CD4-positive, alpha-beta memory T cell (primary cell): ENCODE measurements at regions not wholly inside any gene's neighbourhood (a gene's known extent, or its start where the extent isn't known, plus 50 kb on each side); places are given as distances from the start of the nearest gene placed in this dataset.
"Not testable (repeated sequence)": the region's sequence is repeated elsewhere in the genome, so short reads cannot be mapped to it uniquely, and the experiment has no call there.

Experiments
- CTCF ChIA-PET: fragments of 350-600 bp; sonication (Branson Sonifier 250); formaldehyde crosslinking; loops from one replicate; lab custom pipeline; 2021; ENCODE audit warnings: inconsistent platforms; ENCODE audit not compliant: partially characterized antibody; lab: Charles Lee
- POLR2A ChIA-PET: fragments of 350-600 bp; sonication (Branson Sonifier 250); formaldehyde crosslinking; loops from one replicate; lab custom pipeline; 2021; ENCODE audit not compliant: partially characterized antibody; lab: Charles Lee
- DNase-seq, 5 donors: peaks; one replicate each; pipeline versions ENCODE4 v3.0.0 to v3.0.0-alpha.2; 2020 to 2022; ENCODE audit warnings: mixed read lengths in 1 of 5
- H3K27ac ChIP-seq: one replicate; pipeline ENCODE4 v1.7.0; 2013; ENCODE audit warnings: low read depth, low read length
- H3K27me3 ChIP-seq: 2 replicates; pipeline ENCODE4 v1.7.0; 2013; ENCODE audit warnings: mild to moderate bottlenecking, low read length, moderate library complexity; ENCODE audit not compliant: insufficient read depth
- H3K36me3 ChIP-seq: 2 replicates; pipeline ENCODE4 v1.7.0; 2013; ENCODE audit warnings: mild to moderate bottlenecking, low read length, moderate library complexity; ENCODE audit not compliant: insufficient read depth
- H3K4me1 ChIP-seq: 2 replicates; pipeline ENCODE4 v1.7.0; 2013; ENCODE audit warnings: mild to moderate bottlenecking, low read length, moderate library complexity; ENCODE audit not compliant: insufficient read depth
- H3K4me3 ChIP-seq, 2 donors: one replicate each; pipeline ENCODE4 v1.7.0; 2013; ENCODE audit warnings: low read length in 2 of 2, mild to moderate bottlenecking in 1 of 2
- H3K9me3 ChIP-seq, 2 donors: one replicate each; pipeline ENCODE4 v1.7.0; 2013; ENCODE audit warnings: low read length in 2 of 2, control low read depth in 1 of 2; ENCODE audit not compliant: control insufficient read depth in 1 of 2
- H3K27ac Mint-ChIP-seq, 7 donors: one replicate each; pipeline ENCODE4 v1.8.0; 2020 to 2021; ENCODE audit warnings: mixed read lengths in 7 of 7, mild to moderate bottlenecking in 6 of 7, inconsistent platforms in 3 of 7, moderate library complexity in 3 of 7
- H3K27me3 Mint-ChIP-seq, 2 donors: one replicate each; pipeline ENCODE4 v1.8.0; 2020 to 2021; ENCODE audit warnings: mixed read lengths in 2 of 2
- H3K36me3 Mint-ChIP-seq, 2 donors: one replicate each; pipeline ENCODE4 v1.8.0; 2020 to 2021; ENCODE audit warnings: mixed read lengths in 2 of 2, inconsistent platforms in 1 of 2, mild to moderate bottlenecking in 1 of 2
- H3K4me1 Mint-ChIP-seq, 4 donors: one replicate each; pipeline ENCODE4 v1.8.0; 2020 to 2021; ENCODE audit warnings: mixed read lengths in 4 of 4, mild to moderate bottlenecking in 1 of 4
- H3K4me3 Mint-ChIP-seq, 8 donors: one replicate each; pipeline ENCODE4 v1.8.0; 2020 to 2021; ENCODE audit warnings: mixed read lengths in 8 of 8, mild to moderate bottlenecking in 7 of 8, moderate library complexity in 6 of 8, inconsistent platforms in 3 of 8
- H3K9me3 Mint-ChIP-seq, 8 donors: one replicate each; pipeline ENCODE4 v1.8.0; 2020 to 2021; ENCODE audit warnings: mixed read lengths in 8 of 8, mild to moderate bottlenecking in 5 of 8, inconsistent platforms in 3 of 8, moderate library complexity in 1 of 8
- intact Hi-C: fragments of 100-400 bp; cut with micrococcal nuclease; formaldehyde crosslinking; loops from one replicate; pipeline ENCODE4 v1.15.1; 2023

DNA sequence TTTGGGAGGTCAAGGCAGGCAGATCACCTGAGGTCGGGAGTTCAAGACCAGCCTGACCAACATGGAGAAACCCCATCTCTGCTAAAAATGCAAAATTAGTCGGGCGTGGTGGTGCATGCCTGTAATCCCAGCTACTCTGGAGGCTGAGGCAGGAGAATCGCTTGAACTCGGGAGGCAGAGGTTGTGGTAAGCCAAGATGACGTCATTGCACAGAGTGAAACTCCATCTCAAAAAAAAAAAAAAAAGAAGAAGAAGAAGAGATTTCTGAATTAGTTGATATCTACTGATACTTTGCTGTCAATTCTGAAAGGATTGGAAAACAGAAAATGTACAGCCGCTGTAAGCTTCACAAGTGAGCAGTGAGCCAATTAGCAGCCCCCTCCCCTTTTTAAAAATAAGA lies 144.4 kb upstream of the RREB1 start:
- intact Hi-C loops, H3K4me1 Mint-ChIP-seq, H3K36me3 Mint-ChIP-seq, H3K9me3 Mint-ChIP-seq, DNase-seq, H3K27me3 ChIP-seq, POLR2A ChIA-PET, H3K4me3 Mint-ChIP-seq, H3K27me3 Mint-ChIP-seq, H3K36me3 ChIP-seq, H3K4me1 ChIP-seq, H3K4me3 ChIP-seq, H3K9me3 ChIP-seq, CTCF ChIA-PET, H3K27ac ChIP-seq, H3K27ac Mint-ChIP-seq: not testable (repeated sequence)

DNA sequence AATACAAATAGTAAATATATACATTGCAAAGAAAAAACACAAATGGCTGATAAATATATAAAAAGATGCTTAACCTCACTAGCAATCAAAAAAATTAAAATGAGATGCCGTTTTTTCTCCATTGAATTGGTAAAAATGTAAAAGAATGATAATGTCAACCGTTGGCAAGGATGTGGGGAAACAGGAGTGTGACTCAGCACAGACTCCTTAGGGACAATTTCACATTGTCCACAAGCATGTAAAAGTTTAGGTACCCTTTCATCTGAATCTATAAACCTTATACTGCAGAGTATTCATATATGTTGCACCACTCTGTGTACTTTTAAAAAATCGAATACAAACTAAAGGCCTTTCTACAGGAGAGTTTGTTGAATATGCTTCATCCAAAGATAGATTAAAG lies 143.1 kb upstream of the RREB1 start:
- ChIA-PET CTCF (interaction anchor here (1.1 kb wide), 1 partner anchor 279 kb away, joined by 4 read pairs; no protein-coding TSS in a partner anchor), POLR2A (no interaction called here)
- Mint-ChIP-seq H3K4me3 (no peak overlapping the region), H3K9me3 (peaks cover 0 to 4% (median 2%) of the 10 kb centered on the region in 8 donors), H3K27ac (no peak overlapping the region), H3K36me3 (no peaks in the 10 kb centered on the region), H3K4me1 (peaks cover 0 to 2% (median 0%) of the 10 kb centered on the region in 4 donors), H3K27me3 (peaks cover 3 to 4% of the 10 kb centered on the region in 2 donors)
- H3K36me3 ChIP-seq = no peaks in the 10 kb centered on the region
- no peaks in the 10 kb centered on the region for H3K27me3 ChIP-seq
- no peaks in the 10 kb centered on the region for H3K9me3 ChIP-seq
- no peak overlapping the region for H3K4me3 ChIP-seq
- H3K4me1 ChIP-seq = peaks cover 2% of the 10 kb centered on the region
- DNase-seq = no peak
- no peak overlapping the region for H3K27ac ChIP-seq
- intact Hi-C loops = no loop called here

DNA sequence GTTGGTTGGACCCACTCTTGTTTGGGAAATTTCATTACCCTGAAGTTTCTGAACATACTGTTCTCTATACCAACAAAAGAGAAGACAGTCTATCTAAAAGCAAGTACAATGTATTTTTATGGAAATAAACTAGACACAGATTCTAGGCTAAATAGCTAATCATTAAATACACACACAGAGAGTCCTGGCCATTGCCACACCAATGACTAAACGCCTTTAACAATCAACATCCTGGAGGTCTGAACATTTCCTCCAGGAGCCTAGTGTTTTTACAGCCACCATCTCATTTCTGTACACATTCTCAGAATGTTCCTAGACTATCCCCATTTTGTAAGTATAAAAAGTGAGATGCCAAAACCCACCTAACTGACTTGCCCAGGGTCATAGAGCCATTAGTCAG lies 141.6 kb upstream of the RREB1 start:
- ChIA-PET POLR2A (no interaction called here), CTCF (no interaction called here)
- Histone ChIP-seq H3K4me3 (no peak overlapping the region), H3K27me3 (no peaks in the 10 kb centered on the region), H3K9me3 (no peaks in the 10 kb centered on the region), H3K36me3 (no peaks in the 10 kb centered on the region), H3K27ac (no peak overlapping the region), H3K4me1 (no peaks in the 10 kb centered on the region)
- H3K27me3 Mint-ChIP-seq = peaks cover 3 to 4% of the 10 kb centered on the region in 2 donors
- H3K36me3 Mint-ChIP-seq = no peaks in the 10 kb centered on the region
- intact Hi-C loops = no loop called here
- DNase-seq = no peak
- no peak overlapping the region for H3K4me3 Mint-ChIP-seq
- no peaks in the 10 kb centered on the region for H3K9me3 Mint-ChIP-seq
- no peaks in the 10 kb centered on the region for H3K4me1 Mint-ChIP-seq
- no peak overlapping the region for H3K27ac Mint-ChIP-seq

- no peak overlapping the region for H3K4me3 Mint-ChIP-seq
- peaks cover 3 to 4% of the 10 kb centered on the region in 2 donors for H3K27me3 Mint-ChIP-seq
- no peaks in the 10 kb centered on the region for H3K36me3 ChIP-seq
- H3K4me3 ChIP-seq = no peak overlapping the region
- H3K4me1 Mint-ChIP-seq = no peaks in the 10 kb centered on the region
- intact Hi-C loops = no loop called here
- POLR2A ChIA-PET = no interaction called here
- CTCF ChIA-PET = no interaction called here
- no peak overlapping the region for H3K27ac ChIP-seq
- no peaks in the 10 kb centered on the region for H3K27me3 ChIP-seq
- no peaks in the 10 kb centered on the region for H3K9me3 ChIP-seq
- no peak overlapping the region for H3K27ac Mint-ChIP-seq
- no peak for DNase-seq
- no peaks in the 10 kb centered on the region for H3K4me1 ChIP-seq
- H3K9me3 Mint-ChIP-seq = no peaks in the 10 kb centered on the region
- H3K36me3 Mint-ChIP-seq = no peaks in the 10 kb centered on the region
Measured at GRCh38 chr6:6966569-6966968, 141.2 kb upstream of the RREB1 start.

GRCh38 chr6:6968357-6968730 lies 139.4 kb upstream of the RREB1 start:
- CTCF ChIA-PET = no interaction called here
- no peak overlapping the region for H3K27ac Mint-ChIP-seq

DNA sequence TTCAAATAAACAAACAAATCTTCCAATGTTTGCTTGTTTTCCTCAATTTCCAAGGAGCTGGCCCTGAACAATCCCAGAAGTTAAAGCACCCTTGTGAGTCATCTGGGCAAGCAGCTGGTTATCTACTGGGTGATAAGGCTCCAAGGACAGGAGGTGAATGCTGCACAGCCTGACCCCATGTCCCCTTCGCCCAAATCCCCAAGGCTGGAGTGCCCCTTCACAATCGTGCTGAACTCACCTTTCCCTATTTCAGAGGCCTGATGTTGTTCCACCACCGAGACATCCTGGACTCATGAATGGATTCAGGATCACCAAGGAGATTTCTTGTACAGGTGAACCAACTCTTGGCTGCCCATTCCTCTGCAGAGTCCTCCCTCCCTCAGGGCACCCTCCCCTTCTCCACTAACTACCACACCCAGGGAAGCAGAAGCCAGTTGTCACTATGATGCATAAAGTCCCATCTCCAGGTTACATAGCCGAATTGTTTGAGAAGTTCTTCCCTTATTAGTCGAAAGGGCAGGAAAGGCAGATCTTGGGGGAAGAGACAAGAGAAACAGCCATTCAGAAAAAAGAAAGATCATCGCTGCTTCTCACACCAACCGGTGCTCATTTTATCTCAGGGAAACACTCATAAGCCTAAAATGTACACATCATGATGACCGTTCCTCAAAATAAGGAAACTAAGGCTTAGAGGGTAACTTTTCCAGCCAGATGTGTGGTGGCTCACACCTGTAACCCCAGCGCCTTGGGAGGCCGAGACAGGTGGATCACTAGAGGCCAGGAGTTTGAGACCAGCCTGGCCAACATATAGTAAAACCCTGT lies 138.8 kb upstream of the RREB1 start:
- Mint-ChIP-seq H3K27me3 (peaks cover 0 to 4% of the 10 kb centered on the region in 2 donors), H3K9me3 (no peaks in the 10 kb centered on the region), H3K4me1 (no peaks in the 10 kb centered on the region), H3K4me3 (no peak overlapping the region), H3K36me3 (no peaks in the 10 kb centered on the region), H3K27ac (no peak overlapping the region)
- Histone ChIP-seq H3K9me3 (no peaks in the 10 kb centered on the region), H3K4me3 (no peak overlapping the region), H3K4me1 (no peaks in the 10 kb centered on the region), H3K27ac (no peak overlapping the region), H3K27me3 (no peaks in the 10 kb centered on the region), H3K36me3 (no peaks in the 10 kb centered on the region)
- intact Hi-C loops = no loop called here
- no peak for DNase-seq
- ChIA-PET POLR2A (no interaction called here), CTCF (no interaction called here)

More at GRCh38 chr6:6968357-6968730, 139.4 kb upstream of the RREB1 start:
- no peaks in the 10 kb centered on the region for H3K9me3 ChIP-seq
- no peaks in the 10 kb centered on the region for H3K36me3 ChIP-seq
- H3K4me3 ChIP-seq = no peak overlapping the region
- H3K4me3 Mint-ChIP-seq = no peak overlapping the region
- peaks cover 0 to 4% of the 10 kb centered on the region in 2 donors for H3K27me3 Mint-ChIP-seq
- H3K27me3 ChIP-seq = no peaks in the 10 kb centered on the region
- intact Hi-C loops = no loop called here
- no peak for DNase-seq
- no peaks in the 10 kb centered on the region for H3K4me1 Mint-ChIP-seq
- no peak overlapping the region for H3K27ac ChIP-seq
- H3K36me3 Mint-ChIP-seq = no peaks in the 10 kb centered on the region
- POLR2A ChIA-PET = no interaction called here
- H3K9me3 Mint-ChIP-seq = no peaks in the 10 kb centered on the region
- no peaks in the 10 kb centered on the region for H3K4me1 ChIP-seq

- Histone ChIP-seq H3K36me3 (no peaks in the 10 kb centered on the region), H3K4me1 (no peaks in the 10 kb centered on the region), H3K4me3 (no peak overlapping the region), H3K9me3 (no peaks in the 10 kb centered on the region), H3K27me3 (no peaks in the 10 kb centered on the region), H3K27ac (no peak overlapping the region)
- intact Hi-C loops = no loop called here
- H3K4me3 Mint-ChIP-seq = no peak overlapping the region
- ChIA-PET POLR2A (no interaction called here), CTCF (no interaction called here)
- no peaks in the 10 kb centered on the region for H3K9me3 Mint-ChIP-seq
- no peaks in the 10 kb centered on the region for H3K36me3 Mint-ChIP-seq
- H3K4me1 Mint-ChIP-seq = no peaks in the 10 kb centered on the region
- no peak overlapping the region for H3K27ac Mint-ChIP-seq
- peaks cover 0 to 4% of the 10 kb centered on the region in 2 donors for H3K27me3 Mint-ChIP-seq
- DNase-seq = no peak
Measured at GRCh38 chr6:6969761-6970223, 138.0 kb upstream of the RREB1 start.
